Forelimb muscle (tissue), 1 donor: ENCODE measurements at regions not wholly inside any gene's neighbourhood (a gene's known extent, or its start where the extent isn't known, plus 50 kb on each side); places are given as distances from the start of the nearest gene placed in this dataset.

Experiments
- DNase-seq: peaks from one replicate; pipeline ENCODE4 v3.0.0-alpha.2; 2013; ENCODE audit warnings: low read depth

DNA sequence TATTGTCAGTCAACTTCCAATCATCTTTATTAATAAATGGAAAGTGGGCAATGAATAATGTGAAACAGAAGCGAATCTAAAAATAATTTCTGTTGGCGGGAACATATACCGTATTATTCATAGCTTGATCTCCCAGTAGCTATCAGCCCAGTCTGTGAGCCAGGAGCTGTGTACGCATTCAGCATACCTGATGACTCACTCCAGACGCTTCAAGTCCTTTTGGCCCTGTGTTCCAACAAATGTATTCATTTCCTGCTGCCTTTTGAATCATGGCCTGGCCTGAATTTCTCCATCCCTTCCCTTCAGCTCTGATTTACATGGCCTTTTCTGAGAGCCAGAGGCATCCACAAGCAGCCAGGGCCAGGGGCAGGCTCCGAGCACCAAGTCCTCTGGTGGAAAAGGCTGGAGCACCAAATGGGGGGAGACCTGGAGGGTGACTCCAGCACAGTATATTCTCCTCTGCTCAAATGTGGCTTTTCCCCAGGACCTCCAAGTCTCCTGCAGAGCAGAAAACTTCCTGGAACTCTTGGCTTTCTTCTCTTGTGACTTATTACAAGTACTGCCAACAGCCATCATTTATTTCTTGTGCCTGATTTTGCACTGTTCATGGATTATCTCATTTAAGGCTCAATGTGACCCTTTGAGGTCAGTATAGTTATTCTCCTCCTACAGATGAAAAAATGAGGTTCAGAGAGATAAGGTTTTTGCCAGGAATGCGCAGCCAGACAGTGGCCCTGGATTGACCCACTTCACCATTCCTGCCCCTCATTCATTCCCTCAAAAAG lies 108.7 kb downstream of the EN1 start:
- peak; percentile 22 for DNase-seq

DNA sequence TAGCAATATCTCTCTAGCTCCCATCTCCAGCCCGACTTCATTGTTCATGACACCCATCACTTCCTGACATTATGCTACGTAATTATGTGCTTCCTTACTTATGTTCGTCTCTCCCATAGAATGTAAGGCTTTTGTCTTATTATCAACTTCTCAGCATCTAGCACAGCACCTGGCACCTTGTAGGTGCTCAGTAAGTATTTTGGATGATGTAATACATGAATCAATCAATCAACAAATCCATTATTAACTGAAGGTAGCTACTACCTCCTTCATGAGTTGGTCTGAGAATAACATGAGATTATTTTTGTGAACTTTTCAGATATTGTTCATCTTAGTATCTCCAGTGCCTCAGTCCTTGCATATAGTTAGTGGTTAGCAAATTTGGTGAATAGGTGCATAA lies 109.3 kb downstream of the EN1 start:
- DNase-seq: no peak

DNA sequence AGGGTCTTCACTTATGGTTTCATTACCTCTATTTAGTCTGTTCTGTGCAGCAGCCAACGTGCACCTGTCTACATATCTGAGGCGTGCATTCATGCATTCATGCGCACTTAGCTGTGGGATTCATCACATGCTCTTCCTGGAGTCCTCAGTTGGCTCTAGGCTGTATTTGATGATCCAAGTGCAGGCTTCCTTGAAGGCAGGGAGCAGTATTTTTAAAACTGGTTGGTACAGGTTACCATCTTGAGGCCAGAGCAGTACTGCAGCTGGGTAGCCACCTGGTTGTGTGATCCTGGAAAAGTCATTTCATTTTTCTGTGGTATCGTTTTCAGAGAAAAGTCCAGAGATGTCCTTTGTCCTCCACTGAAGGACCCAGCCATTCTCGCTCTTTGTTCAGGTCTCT lies 109.8 kb downstream of the EN1 start:
- no peak for DNase-seq

DNA sequence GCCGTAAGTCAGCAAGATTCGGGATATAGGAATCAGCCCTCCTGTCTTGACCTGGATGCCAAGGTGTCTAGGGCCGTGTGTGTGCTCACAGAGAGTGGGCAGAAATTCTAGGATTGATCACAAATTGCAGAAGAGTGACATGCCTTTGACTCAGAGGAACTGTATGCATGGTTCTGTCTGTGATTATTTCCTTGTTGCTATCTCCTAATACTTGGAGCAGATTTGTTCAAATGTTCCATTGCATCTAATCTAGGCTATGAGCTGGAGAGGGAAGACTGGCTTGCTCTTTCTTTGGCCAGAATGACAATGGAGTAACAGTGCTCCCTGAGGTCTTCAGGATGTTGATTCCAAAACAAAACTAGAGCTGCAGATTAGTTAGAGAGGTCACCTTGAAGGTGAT lies 115.0 kb downstream of the EN1 start:
- no peak for DNase-seq

DNA sequence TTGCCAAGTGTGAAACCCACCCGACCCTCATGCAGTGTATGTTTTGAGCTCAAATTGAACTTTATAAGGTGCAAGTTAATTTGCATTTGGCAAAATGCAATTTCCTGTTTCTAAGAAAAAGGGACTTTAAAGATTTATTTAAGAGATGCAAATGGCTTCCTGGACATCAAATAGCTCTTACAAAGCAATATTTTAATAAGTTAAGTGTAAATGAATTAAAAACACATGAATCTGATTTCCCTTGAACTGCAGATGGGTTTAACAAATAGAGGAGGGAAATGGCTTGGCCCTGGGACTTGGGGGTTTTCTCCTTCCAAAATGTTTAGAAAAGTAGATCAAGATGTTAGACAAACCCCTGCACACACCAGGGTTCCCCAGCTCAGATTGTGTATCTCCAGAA lies 116.0 kb downstream of the EN1 start:
- DNase-seq: no peak

DNA sequence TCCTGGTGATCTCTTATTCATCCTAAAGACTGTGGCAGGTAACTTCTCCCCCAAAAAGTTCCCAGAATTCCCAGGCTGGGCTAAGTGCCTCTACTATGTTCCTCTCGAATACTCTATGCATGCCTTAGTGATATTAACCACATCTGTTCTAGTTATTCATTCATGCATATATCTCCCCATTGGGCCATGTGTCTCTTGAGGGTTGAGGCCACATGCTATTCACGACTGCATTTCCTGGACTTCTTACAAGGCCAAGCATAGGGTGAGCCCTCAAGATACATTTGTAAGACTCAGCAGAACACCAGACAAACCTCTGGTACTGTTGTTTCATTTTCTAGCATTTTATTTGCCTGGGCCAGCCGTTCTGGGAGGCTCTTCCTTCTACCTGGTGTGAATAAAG lies 117.0 kb downstream of the EN1 start:
- DNase-seq: no peak

DNA sequence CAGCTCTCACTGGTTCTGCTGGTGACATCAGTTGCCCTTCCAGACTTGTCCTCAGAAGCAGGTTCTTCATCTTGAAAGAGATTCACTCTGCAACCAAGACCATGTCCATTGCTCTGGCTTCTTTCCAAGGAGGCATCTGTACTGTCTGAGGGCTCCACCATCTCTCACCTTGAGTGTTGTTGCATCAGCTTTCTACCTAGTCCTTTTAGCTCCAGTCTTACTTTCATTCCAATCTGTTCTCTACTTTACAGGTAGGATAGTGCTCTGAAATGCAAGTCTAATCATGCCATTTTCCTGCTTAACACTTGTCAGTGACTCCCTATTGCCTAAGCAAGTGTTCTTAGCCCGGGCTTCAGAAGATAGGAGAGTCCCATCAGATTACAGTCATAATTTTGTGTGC lies 117.7 kb downstream of the EN1 start:
- no peak for DNase-seq

DNA sequence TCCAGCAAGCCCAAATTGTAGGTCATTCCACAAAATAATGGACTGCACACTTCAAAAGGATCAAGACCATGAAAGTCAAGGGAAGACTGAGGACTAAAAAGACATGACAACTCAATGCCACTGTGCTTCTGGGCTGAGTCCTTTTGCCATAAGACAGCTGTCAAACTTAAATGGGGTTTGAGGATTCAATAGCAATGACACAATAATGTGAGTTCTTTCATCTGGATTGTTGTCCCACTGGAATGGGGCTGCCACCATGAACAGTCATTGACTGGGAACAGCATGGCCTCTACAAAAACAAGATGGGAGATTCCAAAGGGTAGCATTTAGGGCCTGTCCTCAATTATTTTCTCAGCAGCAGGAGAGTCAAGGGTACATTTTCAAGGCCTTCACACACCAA lies 118.5 kb downstream of the EN1 start:
- DNase-seq: no peak

DNA sequence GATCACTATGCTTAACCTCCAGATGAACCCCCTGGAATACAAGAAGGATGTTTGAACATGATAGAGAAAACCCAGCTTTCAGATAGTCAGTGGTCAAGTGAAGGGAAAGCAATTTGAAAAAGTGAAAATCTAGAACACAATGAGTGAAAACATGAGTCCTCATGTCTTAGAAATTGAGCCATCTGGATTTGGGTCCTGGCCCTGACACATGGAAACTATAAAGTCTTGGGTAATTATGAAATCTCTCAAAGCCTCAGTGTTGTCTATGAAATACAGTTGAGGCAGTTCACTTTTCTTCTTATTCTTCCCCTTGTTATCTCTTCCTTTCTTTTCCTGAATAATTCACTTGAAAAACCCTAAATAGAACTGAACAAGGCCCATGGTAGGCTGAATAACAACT lies 120.6 kb downstream of the EN1 start:
- DNase-seq: no peak

DNA sequence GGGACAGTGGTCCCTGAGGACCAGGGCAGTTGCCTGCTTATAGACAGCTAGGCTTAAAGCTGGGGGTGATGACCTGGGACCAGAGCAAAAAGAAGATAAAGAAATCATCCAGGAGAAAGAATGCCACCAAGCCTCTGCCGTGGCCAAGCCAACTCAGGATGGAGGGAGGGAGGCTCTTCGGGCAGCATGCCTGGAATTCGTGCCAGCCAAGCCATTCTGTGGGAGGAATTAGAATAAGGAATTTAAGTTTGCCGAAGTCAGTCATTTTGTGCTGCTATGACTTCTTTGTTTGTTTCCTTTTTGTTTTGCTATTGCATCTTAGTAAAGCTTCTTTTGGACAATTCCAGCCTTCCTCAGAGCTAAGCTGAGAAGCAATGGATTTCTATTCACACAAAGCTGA lies 124.1 kb downstream of the EN1 start:
- no peak for DNase-seq

DNA sequence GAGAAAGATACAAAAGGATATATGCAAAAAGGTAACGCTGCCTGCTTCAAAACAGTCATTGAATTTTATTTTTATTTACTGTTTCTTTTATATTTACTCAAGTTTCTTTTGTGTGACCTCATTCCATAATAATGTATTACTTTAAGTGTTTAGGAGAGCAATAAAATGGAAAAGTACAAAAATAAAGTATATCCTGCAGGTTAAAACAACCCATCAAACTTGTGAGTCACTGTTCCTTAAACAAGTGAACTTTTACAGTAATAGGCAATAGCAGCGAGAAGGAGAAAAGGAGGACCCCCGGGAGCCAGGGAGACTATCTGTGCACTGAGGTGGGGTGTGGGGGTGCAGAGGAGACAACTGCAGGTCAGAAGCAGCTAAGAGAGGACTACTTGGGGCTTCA lies 124.5 kb downstream of the EN1 start:
- DNase-seq: no peak

DNA sequence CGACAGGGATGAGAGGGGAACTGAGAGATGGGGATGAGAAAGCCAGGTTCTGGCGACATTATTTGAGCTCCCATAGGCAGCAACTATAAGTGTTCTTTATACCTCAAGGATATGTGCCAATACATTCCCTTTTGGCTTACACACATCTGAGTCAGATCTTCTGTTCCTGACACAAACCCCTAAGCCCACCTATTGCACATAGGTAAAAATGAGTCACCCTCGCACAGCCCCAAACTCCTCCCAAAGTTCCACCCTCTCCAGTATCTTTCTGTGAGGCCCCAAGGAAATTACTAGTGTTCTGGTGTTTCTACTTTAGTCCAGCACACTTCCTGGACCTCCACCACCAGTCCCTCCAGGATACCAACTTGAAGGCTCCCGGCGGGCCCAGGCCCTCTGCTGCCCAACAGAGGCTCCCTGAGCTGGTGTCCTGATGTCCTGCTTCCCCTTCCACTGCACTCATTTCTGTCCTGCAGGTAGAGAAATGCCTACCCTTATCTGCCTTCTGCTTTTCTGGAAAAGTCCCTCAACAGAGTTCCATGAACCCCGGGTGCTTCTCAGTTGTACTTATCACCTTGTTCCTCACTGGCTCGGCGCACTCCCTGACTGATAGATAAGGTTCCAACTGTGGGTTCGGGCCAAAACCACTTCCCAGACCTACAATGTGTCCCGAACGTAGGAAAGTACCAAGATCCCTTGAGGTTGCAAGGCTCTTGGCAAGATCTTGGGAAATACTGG lies 125.5 kb downstream of the EN1 start:
- DNase-seq: no peak

DNA sequence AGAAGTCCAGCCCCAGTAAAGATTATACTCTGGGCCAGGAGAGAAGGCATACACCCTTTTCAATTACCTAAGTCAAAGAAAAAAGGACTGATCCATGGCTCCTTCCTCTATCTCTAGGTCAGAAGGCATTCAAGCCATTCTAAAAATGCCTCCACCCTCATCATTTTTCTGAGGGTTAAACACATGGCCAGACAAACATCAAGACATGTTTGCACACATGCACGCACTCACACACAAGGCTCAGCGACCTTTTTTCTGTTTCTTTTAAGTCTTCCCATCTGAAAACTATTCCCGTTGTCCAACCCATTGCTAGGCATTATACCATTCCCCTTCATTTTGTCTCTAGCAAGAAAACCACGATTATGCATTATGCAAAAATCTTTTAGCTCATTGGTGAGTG lies 126.6 kb downstream of the EN1 start:
- DNase-seq: no peak

DNA sequence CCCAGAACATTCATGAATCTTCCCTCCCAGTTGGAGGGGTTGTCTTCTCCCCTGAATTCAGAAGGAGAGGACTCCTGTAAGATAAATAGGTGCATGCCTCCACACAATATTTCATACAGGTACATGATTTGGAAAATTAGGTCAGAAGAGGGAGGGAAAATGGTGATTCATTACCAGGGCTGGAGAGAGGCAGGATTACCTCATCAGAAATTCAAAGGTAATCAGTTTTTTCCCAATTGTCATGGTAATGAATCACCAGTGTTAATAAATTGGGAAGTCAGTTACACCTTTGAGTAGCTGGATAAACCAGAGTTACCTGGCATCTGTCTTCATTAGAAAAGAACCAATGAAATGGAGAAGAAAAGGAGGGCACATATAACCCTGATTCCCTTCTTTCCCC lies 128.5 kb downstream of the EN1 start:
- no peak for DNase-seq

DNA sequence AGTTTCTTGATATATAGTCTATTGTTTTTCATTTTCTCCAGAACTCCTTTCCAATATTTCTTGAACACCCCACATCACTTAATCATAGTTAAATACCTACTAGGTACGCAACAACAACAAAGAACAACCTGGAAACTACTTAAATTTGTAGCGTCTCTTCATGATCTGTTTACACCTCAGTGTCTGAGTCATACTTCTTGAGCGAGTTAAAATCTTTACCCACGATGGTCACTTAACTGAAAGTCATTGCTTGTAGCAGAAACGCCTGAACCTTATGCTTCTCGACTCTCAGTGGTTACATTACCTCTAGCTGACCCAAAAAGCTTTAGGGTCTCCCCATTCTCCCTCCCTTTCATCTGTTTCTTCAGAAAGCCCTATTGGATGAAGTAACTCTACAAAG lies 131.3 kb downstream of the EN1 start:
- DNase-seq: no peak

DNA sequence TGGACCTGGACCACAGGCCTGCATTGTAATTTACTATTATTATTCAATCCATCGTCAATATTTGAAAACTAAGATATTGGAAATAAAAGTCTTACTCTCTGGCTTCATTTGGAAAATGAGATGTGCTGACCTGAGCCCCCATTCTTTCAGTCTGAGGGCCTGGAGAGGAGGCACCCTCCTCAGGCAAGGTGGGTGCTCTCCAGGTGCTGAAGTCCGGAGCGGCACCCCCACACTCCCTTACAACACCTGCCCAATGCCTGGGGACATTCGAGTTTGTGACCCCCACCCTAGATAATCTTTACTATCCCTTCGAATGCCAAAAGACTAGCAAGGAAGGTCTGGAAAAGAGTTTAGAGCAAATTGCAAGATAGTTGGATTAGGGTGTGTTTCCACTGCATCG lies 133.3 kb downstream of the EN1 start:
- no peak for DNase-seq

DNA sequence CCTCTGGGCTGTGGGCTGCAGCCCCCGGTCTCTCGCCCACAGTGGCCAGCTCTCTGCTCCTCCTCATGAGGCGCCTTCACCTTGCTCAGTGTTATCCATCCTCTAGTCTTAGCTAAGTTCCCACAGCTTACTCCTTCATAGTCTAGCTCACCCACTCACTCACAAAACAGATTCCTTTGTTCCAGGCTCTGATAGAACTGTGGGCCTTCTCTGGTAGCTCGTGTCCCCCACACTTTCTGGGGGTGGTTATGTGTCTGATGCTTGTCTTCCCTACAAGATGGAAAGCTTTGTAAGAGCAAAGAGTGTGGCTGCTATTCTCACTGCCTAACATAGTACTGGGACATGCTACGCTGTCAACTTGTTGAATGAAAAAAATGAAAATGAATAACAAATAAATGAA lies 135.8 kb downstream of the EN1 start:
- DNase-seq: no peak

DNA sequence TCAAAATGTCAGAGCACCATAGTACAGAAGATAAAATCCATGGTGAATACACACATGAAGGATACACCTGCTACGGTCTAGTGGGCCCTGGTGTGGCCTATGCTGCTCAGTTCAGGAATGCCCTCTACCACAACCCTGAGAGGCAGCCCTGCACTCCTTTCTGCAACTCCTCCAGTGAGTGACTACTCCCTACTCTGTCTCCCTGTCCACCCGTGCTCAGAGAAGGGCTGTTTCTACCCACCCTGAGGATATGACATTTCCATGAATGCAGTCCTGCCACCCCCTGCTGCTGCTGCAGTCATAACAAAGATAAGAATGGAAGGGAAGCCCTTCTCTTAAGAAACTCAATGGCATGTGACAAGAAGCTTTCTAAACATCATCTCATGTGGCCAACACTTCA lies 137.0 kb downstream of the EN1 start:
- DNase-seq: no peak

DNA sequence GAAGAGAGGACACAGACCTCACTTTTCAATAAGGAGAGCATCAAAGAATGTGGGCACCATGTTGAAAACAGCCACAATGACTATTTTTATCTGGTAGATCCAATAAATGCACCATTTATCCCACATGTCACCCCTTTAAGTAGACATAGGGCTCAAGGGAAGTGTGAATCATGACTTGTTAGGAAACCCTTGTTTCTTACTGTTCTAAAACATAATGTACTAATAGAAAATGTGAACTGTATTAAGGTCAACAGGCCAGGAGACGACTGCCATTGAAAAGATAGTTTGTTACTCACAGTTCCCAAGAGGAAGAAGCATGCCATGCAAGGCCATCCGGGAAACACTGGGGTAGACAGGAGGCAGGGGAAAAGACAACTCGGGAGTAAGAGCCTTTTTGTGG lies 137.7 kb downstream of the EN1 start:
- DNase-seq: no peak

DNA sequence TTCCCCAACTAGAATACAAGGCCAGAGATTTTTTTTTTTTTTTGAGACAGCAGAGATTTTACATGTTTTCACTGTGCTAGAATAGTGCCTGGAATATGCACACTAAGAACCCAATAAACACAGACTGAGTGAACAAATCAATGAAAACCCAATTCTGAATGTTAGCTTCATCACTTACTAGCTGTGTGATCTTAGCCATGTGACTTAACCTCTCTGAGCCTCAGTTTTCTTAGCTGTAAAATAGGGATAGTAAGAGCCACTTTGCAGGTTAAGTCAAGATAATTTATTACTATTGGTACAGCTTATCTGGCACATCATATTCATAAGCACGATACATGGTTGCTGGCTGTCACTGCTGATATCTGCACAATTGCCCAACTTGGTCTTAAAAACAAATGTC lies 140.6 kb downstream of the EN1 start:
- no peak for DNase-seq

DNA sequence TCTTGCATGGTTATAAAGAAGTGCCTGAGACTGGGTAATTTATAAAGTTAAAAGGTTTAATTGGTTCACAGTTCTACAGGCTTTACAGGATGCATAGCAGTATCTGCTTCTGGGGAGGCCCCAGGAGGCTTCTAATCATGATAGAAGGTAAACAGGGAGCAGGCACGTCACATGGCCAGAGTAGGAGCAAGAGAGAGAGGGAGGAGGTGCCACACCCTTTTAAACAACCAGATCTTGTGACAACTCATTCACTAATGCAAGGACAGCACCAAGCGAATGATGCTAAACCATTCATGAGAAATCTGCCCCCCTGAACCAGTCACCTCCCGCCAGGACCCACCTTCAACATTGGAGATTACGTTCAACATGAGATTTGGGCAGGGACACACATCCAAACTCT lies 141.1 kb downstream of the EN1 start:
- DNase-seq: no peak

DNA sequence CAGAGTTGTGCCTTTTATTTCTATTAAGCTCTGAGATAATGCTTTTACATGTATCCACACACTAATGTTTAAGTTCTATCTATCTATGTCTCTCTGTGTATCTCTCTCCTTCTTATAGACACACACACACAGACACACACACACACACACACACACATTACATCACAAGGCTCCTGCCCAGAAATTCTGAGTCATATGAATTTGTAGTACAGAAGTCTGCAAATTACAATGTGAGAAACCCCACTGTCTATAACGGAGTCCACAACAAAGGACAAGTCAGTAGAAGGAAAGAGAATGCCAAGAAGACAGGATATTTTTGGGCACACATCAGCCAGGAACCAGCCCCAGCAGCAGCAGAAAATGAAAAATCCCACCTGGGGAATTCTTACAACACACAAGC lies 142.4 kb downstream of the EN1 start:
- no peak for DNase-seq

DNA sequence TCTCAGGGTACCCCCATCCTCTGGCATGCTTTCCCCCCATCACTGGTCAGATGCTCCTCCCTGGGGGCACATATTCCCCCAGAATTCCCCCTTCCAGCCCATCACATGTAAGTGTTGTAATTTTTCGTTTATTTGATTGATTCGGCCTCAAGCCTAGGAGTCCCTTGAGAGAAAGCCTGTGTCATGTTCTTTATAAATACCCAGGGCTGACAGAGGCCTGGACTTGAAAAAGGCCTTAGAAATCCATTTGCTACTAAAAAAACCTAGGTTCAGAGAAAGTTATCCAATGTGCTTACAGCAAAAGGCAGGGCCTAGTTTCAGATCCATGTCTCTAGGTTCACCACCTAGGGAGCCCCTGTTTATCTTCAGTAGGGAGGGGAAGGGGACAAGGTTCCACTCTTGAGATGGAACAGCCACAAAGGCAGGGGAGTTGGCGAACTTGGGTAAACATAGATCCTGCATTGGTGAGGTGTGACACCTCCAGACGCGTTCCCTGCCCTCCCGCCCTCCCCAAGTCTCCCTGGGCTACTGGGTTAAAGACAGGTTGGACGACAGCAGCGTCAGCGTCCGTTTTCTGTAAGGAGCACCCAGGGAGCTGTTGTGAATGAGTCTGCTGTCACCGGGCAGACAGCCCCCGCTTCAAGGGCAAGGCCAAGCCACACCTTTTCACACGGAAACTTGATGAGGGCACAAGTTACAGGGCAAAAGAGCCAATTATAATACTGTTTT lies 147.8 kb downstream of the EN1 start:
- no peak for DNase-seq
